H1 (cell line): ENCODE measurements at regions not wholly inside any gene's neighbourhood (a gene's known extent, or its start where the extent isn't known, plus 50 kb on each side); places are given as distances from the start of the nearest gene placed in this dataset.

ENCODE experiments used
- CTCF ChIA-PET: fragments of 300-600 bp; sonication (Branson Sonifier 250); formaldehyde crosslinking; loops from one replicate; lab custom pipeline; 2021; ENCODE audit not compliant: partially characterized antibody; lab: Charles Lee
- POLR2A ChIA-PET: fragments of 300-600 bp; sonication (Branson Sonifier 250); formaldehyde crosslinking; loops from one replicate; lab custom pipeline; 2021; ENCODE audit warnings: inconsistent platforms; ENCODE audit not compliant: partially characterized antibody; lab: Charles Lee
- DNase-seq, 2 experiments: peaks; one replicate each; pipeline versions ENCODE4 v3.0.0 to v3.0.0-alpha.2; 2010 to 2022; ENCODE audit warnings: low spot score in 2 of 2, low read depth in 1 of 2, mixed read lengths in 1 of 2
- FAIRE-seq: peaks from 2 replicates; lab custom pipeline; 2011; peaks lifted over from hg19 to GRCh38; lab: Jason Lieb, UNC
- H2AFZ ChIP-seq: 2 replicates; pipeline ENCODE4 v1.8.1; 2012; ENCODE audit warnings: low read length, inconsistent platforms
- H2AK5ac ChIP-seq: 2 replicates; pipeline ENCODE4 v1.6.1; 2013; ENCODE audit warnings: low read depth, low read length
- H2BK120ac ChIP-seq: replicated peaks from 2 replicates; pipeline ENCODE3; 2013; ENCODE audit warnings: low read depth, low read length, inconsistent platforms
- H2BK12ac ChIP-seq: 2 replicates; pipeline ENCODE4 v1.6.1; 2013; ENCODE audit warnings: low read depth, low read length
- H2BK15ac ChIP-seq: 2 replicates; pipeline ENCODE4 v1.6.1; 2013; ENCODE audit warnings: low read length
- H2BK20ac ChIP-seq: 2 replicates; pipeline ENCODE4 v1.6.1; 2013; ENCODE audit warnings: low read length
- H2BK5ac ChIP-seq: 2 replicates; pipeline ENCODE4 v1.6.1; 2013; ENCODE audit warnings: low read depth, low read length
- H3K14ac ChIP-seq: 2 replicates; pipeline ENCODE4 v1.6.1; 2013; ENCODE audit warnings: inconsistent platforms; ENCODE audit not compliant: insufficient read length
- H3K18ac ChIP-seq: 2 replicates; pipeline ENCODE4 v1.6.1; 2013; ENCODE audit warnings: low read length; ENCODE audit errors: extremely low read depth
- H3K23ac ChIP-seq: 2 replicates; pipeline ENCODE4 v1.6.1; 2013; ENCODE audit warnings: inconsistent platforms; ENCODE audit not compliant: insufficient read length
- H3K23me2 ChIP-seq: 2 replicates; pipeline ENCODE4 v1.6.1; 2013; ENCODE audit warnings: low read depth, low read length
- H3K27ac ChIP-seq: 2 replicates; pipeline ENCODE4 v1.6.1; 2011; ENCODE audit warnings: low read depth, low read length, inconsistent platforms
- H3K27me3 ChIP-seq, 4 experiments: replicated peaks in 1 of 4; 1 replicate in 1 of 4; 2 replicates in 3 of 4; pipeline versions ENCODE4 v1.6.1 to v1.8.1; 2011 to 2013; ENCODE audit warnings: low read length in 3 of 4, mild to moderate bottlenecking in 3 of 4, inconsistent platforms in 2 of 4, mixed read lengths in 2 of 4, moderate library complexity in 1 of 4; ENCODE audit not compliant: control insufficient read depth in 3 of 4, insufficient read depth in 3 of 4; ENCODE audit errors: extremely low read depth in 1 of 4
- H3K36me3 ChIP-seq, 4 experiments: 2 replicates each; pipeline versions ENCODE4 v1.6.1 to v1.8.1; 2011 to 2013; ENCODE audit warnings: mild to moderate bottlenecking in 4 of 4, low read length in 3 of 4, moderate library complexity in 2 of 4, control low read depth in 1 of 4, inconsistent platforms in 1 of 4; ENCODE audit not compliant: insufficient read depth in 4 of 4, control insufficient read depth in 2 of 4
- H3K4ac ChIP-seq: replicated peaks from 2 replicates; pipeline ENCODE3; 2013; ENCODE audit warnings: low read length, low read depth, mixed read lengths, inconsistent platforms; ENCODE audit not compliant: insufficient read length
- H3K4me1 ChIP-seq, 4 experiments: replicated peaks in 1 of 4; 1 replicate in 1 of 4; 2 replicates in 3 of 4; pipeline versions ENCODE4 v1.6.1 to v1.8.1; 2011 to 2013; ENCODE audit warnings: low read length in 3 of 4, inconsistent platforms in 2 of 4, mixed read lengths in 1 of 4; ENCODE audit not compliant: insufficient read depth in 4 of 4, control insufficient read depth in 3 of 4
- H3K4me2 ChIP-seq, 2 experiments: 2 replicates each; pipeline versions ENCODE4 v1.6.1 to v1.8.1; 2011 to 2013; ENCODE audit warnings: low read depth in 2 of 2, low read length in 2 of 2, control low read depth in 1 of 2, inconsistent platforms in 1 of 2, mild to moderate bottlenecking in 1 of 2; ENCODE audit not compliant: insufficient read depth in 1 of 2
- H3K4me3 ChIP-seq, 4 experiments: fragments of 200-600, 300-600 bp in 1 of 4; sonication (generic), shearing (Covaris generic), sonication (Bioruptor Twin) in 1 of 4; 2 replicates each; pipeline versions ENCODE4 v1.5.1 to v1.8.1; 2011 to 2016; ENCODE audit warnings: low read length in 4 of 4, low read depth in 3 of 4, control low read depth in 2 of 4, inconsistent platforms in 2 of 4, mild to moderate bottlenecking in 2 of 4, mixed read lengths in 1 of 4, moderate library complexity in 1 of 4; ENCODE audit not compliant: insufficient read depth in 2 of 4; ENCODE audit errors: extremely low read depth in 1 of 4
- H3K56ac ChIP-seq: replicated peaks from 2 replicates; pipeline ENCODE3; 2013; ENCODE audit warnings: low read depth, mild to moderate bottlenecking, mixed read lengths, low read length, inconsistent platforms; ENCODE audit not compliant: insufficient read length
- H3K79me1 ChIP-seq: 2 replicates; pipeline ENCODE4 v1.6.1; 2013; ENCODE audit warnings: low read depth, low read length, control low read depth
- H3K79me2 ChIP-seq, 2 experiments: 2 replicates each; pipeline versions ENCODE4 v1.6.1 to v1.8.1; 2012 to 2013; ENCODE audit warnings: low read length in 2 of 2, mild to moderate bottlenecking in 2 of 2, inconsistent platforms in 1 of 2; ENCODE audit not compliant: insufficient read depth in 2 of 2, control insufficient read depth in 1 of 2
- H3K9ac ChIP-seq, 4 experiments: replicated peaks in 1 of 4; 1 replicate in 1 of 4; 2 replicates in 3 of 4; pipeline versions ENCODE4 v1.6.1 to v1.8.1; 2011 to 2013; ENCODE audit warnings: low read depth in 3 of 4, low read length in 3 of 4, control low read depth in 2 of 4, mild to moderate bottlenecking in 2 of 4, moderate library complexity in 2 of 4, inconsistent platforms in 1 of 4; ENCODE audit errors: extremely low read depth in 1 of 4
- H3K9me3 ChIP-seq, 2 experiments: 2 replicates each; pipeline versions ENCODE4 v1.6.1 to v1.8.1; 2012 to 2013; ENCODE audit warnings: mild to moderate bottlenecking in 2 of 2, moderate library complexity in 2 of 2, control low read depth in 1 of 2, inconsistent platforms in 1 of 2, low read depth in 1 of 2, low read length in 1 of 2, mixed read lengths in 1 of 2; ENCODE audit not compliant: insufficient read depth in 2 of 2
- H4K20me1 ChIP-seq, 2 experiments: replicated peaks in 1 of 2; 2 replicates each; pipeline versions ENCODE3 to v1.8.1; 2011 to 2013; ENCODE audit warnings: inconsistent platforms in 2 of 2, low read length in 2 of 2, mild to moderate bottlenecking in 1 of 2; ENCODE audit not compliant: insufficient read depth in 2 of 2, control insufficient read depth in 1 of 2
- H4K5ac ChIP-seq: 2 replicates; pipeline ENCODE4 v1.6.1; 2013; ENCODE audit warnings: low read length, low read depth, mixed read lengths, inconsistent platforms; ENCODE audit not compliant: insufficient read length
- H4K8ac ChIP-seq: 2 replicates; pipeline ENCODE4 v1.8.0; 2013; ENCODE audit warnings: mild to moderate bottlenecking, moderate library complexity, low read length, inconsistent platforms; ENCODE audit not compliant: insufficient read depth; ENCODE audit errors: extremely low read depth
- H4K91ac ChIP-seq: replicated peaks from 2 replicates; pipeline ENCODE3; 2013; ENCODE audit warnings: low read length, mixed read lengths, inconsistent platforms; ENCODE audit not compliant: insufficient read length
- EZH2 ChIP-seq: fragments of 200-600 bp; sonication (generic); IDR thresholded peaks from 2 replicates; pipeline ENCODE4 v1.7.1; 2012; ENCODE audit warnings: low read depth, mild to moderate bottlenecking, moderate library complexity, low read length, inconsistent platforms; ENCODE audit not compliant: severe bottlenecking
- GTF2F1 ChIP-seq: IDR thresholded peaks from 2 replicates; pipeline ENCODE4 v1.6.1; 2012; ENCODE audit warnings: low read depth, low read length, improper control_type of control experiment, borderline replicate concordance
- HDAC2 ChIP-seq, 2 experiments: fragments of 300-600 bp in 1 of 2; sonication (generic) in 1 of 2; IDR thresholded peaks; 2 replicates each; pipeline ENCODE4 v1.6.1; 2011 to 2012; ENCODE audit warnings: low read depth in 2 of 2, low read length in 2 of 2, mild to moderate bottlenecking in 2 of 2, moderate library complexity in 2 of 2, borderline replicate concordance in 1 of 2, inconsistent platforms in 1 of 2
- NANOG ChIP-seq: IDR thresholded peaks from 2 replicates; pipeline ENCODE4 v1.6.1; 2011; ENCODE audit warnings: low read length, low read depth, mild to moderate bottlenecking, inconsistent platforms; ENCODE audit not compliant: insufficient read depth, poor library complexity, severe bottlenecking
- SRF ChIP-seq: IDR thresholded peaks from 2 replicates; pipeline ENCODE4 v1.6.1; 2011; ENCODE audit warnings: mild to moderate bottlenecking, low read depth, low read length, moderate library complexity
- WGBS, 2 experiments: shearing (Covaris generic) in 1 of 2; methylation state at CpG; one replicate each; pipeline versions ENCODE4 v1.1.6 to v1.1.7; 2013 to 2015; ENCODE audit warnings: low lambda C conversion rate in 2 of 2, mixed read lengths in 2 of 2, inconsistent platforms in 1 of 2, low coverage in 1 of 2, missing lambda C conversion rate in 1 of 2; ENCODE audit not compliant: insufficient replicate concordance in 2 of 2, insufficient coverage in 1 of 2, insufficient read length in 1 of 2; ENCODE audit errors: extremely low coverage in 1 of 2, missing lambda C conversion rate in 1 of 2; 5-methylcytosine and 5-hydroxymethylcytosine counted together

DNA sequence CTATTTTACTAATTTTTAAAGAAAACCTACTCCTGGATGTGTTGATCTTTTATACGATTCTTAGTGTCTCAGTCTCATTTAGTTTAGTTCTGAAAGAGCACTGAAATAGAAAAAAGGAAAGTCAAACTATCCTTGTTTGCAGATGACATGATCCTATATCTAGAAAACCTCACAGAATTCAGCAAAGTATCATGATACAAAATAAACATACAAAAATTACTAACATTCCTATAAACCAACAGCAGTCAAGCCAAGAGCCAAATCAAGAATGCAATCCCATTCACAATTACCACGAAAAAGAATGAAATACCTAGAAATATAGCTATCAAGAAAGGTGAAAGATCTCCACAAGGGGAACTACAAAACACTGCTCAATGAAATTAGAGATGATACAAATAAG, 225.8 kb upstream of the CDH18 start:
- no peaks in the 10 kb centered on the region for H3K23me2 ChIP-seq
- no peaks in the 10 kb centered on the region for H3K79me2 ChIP-seq
- no peak overlapping the region for H3K4me2 ChIP-seq
- no peak overlapping the region for H4K5ac ChIP-seq
- no peak overlapping the region for H3K18ac ChIP-seq
- no peaks in the 10 kb centered on the region for H3K27me3 ChIP-seq
- H3K4me3 ChIP-seq: no peak overlapping the region
- no peak overlapping the region for H2BK120ac ChIP-seq
- CTCF ChIA-PET: interaction anchor here (1.5 to 1.7 kb wide), 2 partner anchors 11 to 660 kb away, joined by 3 read pairs; no protein-coding TSS in a partner anchor
- no peak overlapping the region for H2AK5ac ChIP-seq
- no peak overlapping the region for H2AFZ ChIP-seq
- no peak overlapping the region for H3K27ac ChIP-seq
- H3K4ac ChIP-seq: no peak overlapping the region
- H2BK12ac ChIP-seq: no peak overlapping the region
- WGBS, 2 experiments: 92% methylated on average over 2 of the region's 2 CpGs; no CpG with 5 or more reads in 1 of the 2 experiments
- H3K4me1 ChIP-seq: no peaks in the 10 kb centered on the region
- TF ChIP-seq GTF2F1 (no peak), HDAC2 (IDR thresholded peaks at IDR 0.05; ENCODE audit: borderline replicate concordance in 1 of 2, low read depth in 2 of 2, low read length in 2 of 2) (no peak), SRF (no peak), NANOG (no peak), EZH2 (no peak)
- TF ChIP-seq, all 59 proteins: peak for 0
- Histone ChIP-seq H3K9ac (no peak overlapping the region), H3K14ac (no peak overlapping the region), H3K23ac (no peak overlapping the region), H3K56ac (no peak overlapping the region), H4K8ac (no peak overlapping the region), H3K36me3 (no peaks in the 10 kb centered on the region), H3K79me1 (no peaks in the 10 kb centered on the region), H2BK20ac (no peak overlapping the region), H3K9me3 (no peaks in the 10 kb centered on the region), H4K91ac (no peak overlapping the region), H2BK15ac (no peak overlapping the region), H4K20me1 (no peaks in the 10 kb centered on the region), H2BK5ac (no peak overlapping the region)
- POLR2A ChIA-PET: no interaction called here
- no peak for DNase-seq
- FAIRE-seq: no peak
